HG03280 (cell line): ENCODE measurements at regions not wholly inside any gene's neighbourhood (a gene's known extent, or its start where the extent isn't known, plus 50 kb on each side); places are given as distances from the start of the nearest gene placed in this dataset.

Experiments
- ATAC-seq: cut with Tn5 transposase; IDR thresholded peaks from one replicate; pipeline ENCODE4 v1.9.1; 2021; ENCODE audit warnings: mild to moderate bottlenecking, moderate library complexity; ENCODE audit not compliant: unreplicated experiment

GRCh38 chr16:82361885-82362284 lies 191.9 kb upstream of the MPHOSPH6 start:
- no peak for ATAC-seq

DNA sequence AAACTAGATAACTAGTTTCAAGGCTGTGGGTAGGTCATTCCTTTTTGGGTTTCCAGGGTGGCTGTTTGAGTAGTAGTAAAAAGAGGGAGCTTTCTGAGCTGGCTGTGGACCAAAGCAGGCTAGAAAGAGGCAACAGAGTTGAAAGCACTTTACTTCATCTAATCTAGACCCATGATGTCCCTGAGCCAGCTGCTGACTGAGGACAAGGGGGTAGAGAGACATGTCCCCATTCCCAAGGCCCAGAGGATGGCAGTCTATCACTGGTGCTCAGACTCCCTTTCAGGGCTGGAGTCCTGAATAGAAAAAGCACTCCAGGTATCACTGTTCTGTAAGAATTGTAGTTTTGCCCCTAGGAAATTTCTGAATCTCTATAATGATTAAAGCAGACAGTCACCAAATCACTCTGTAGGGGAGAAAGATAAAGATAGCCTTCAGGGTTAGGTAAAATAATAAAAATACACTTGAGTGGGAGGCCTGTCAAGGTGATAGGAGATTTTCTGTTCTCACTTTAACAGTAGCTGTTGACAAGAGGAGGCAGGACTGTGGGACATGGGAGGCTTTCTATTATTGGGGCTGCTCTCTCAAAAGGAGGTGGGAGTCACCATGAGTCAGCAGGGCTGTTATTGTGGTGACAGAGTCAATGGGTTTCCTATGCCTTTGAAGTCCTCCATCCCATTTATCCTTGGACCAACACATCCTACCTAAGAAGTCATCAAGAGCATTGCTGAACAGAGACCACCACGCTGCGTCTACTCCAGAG lies 190.2 kb upstream of the MPHOSPH6 start:
- no peak for ATAC-seq

DNA sequence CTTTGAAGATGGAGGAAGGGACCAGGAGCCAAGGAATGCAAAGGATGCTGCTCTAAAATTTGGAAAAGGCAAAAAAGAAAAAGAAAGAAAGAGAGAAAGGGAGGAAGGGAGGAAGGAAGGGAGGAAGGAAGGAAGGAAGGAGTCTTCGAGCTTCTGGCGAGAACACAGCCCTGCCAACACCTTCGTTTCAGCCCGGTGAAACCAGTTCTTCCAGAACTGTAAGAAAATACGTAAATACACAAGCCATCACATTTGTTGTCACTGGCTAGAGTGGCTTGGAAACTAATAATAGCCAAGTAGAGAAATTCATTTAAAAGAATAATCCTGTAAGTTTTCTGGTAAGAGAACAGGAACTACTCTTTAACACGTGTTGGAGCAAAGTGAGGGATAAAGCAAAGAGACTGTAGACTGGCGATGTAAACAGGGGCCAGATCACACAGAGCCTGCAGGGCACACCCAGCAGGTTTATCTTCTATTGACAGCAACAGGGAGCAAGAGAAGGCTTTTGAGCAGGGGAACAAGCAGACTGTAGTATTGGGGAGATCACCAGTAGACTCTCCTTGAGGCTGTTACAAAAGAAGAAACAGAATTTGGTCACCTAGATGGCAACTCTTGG lies 188.7 kb upstream of the MPHOSPH6 start:
- no peak for ATAC-seq

DNA sequence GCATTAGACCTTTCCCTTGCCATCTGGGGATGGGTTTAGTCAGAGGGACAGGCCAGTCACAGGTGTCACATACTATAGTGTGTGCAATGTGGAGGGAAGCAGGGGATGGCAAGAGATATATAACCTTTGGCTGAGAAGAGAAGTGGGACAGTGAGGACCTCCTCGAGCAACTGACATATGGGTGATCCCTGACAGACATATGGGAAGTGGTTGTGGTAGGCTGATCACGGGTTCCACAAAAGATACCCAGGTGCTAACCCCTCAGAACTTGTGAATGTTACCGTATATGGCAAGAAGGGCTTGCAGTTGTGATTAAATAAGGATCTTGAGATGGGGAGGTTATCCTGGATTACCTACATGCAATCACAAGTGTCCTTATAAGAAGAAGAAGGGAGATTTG lies 188.1 kb upstream of the MPHOSPH6 start:
- ATAC-seq: no peak

DNA sequence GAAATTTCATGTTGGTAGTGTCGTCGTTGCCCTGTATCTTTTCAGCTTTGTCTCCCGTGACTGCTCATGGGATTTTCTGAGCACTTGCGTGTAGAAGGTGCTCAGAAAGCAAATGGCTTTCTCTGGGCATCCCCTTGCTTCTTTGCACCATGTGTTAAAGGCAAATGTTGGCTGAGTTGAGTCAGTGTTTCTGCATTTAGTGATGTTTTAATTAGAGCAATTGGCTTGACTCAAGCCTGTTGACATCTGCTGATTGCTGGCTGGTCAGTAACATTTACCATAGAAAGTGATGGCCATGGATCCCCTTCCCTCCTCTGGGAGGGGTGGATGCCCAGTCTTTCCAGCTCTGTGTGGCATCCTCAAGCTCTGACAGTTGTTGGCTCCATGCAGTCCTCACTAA lies 187.2 kb upstream of the MPHOSPH6 start:
- ATAC-seq: no peak

DNA sequence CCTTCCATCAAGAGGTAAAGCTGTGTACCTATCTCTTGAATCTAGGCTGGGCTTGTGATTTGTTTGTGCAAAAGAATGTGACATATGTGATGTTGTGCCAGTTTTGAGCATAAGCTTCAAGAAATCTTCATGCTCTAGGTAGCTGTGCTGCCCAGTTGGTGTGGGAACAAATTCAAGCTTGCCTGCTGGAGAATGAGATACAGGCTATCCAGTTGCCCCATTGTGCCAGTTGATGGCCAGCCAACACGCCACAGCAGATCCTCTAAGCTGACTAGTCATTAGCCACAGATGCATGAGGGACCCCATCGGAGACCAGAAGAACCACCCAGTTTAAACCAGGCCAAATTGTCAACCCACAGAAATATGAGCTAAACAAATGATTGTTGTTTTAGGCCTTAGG lies 180.5 kb upstream of the MPHOSPH6 start:
- ATAC-seq: no peak

GRCh38 chr16:82345318-82345717 lies 175.3 kb upstream of the MPHOSPH6 start:
- ATAC-seq: no peak

DNA sequence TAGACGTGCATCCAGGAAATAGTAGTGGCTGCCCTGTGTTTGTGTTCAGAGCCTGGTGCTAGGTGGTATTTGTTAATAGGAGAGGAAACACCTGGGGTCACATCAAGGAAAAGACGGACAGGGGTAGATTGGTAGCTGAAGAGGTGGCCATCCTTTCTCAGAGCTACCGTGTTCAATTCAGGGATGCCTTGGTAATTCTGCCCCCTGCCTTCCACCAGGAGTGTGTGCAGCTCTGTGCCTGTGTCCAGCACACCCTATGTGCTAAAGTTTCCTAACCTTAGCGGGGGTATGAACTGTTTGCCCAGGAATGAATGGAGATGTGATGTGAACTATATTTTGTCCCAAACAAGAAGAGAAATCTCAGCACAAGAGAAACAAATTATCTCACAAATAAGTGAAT lies 174.1 kb upstream of the MPHOSPH6 start:
- no peak for ATAC-seq

GRCh38 chr16:82341146-82341669 lies 171.2 kb upstream of the MPHOSPH6 start:
- ATAC-seq: no peak

DNA sequence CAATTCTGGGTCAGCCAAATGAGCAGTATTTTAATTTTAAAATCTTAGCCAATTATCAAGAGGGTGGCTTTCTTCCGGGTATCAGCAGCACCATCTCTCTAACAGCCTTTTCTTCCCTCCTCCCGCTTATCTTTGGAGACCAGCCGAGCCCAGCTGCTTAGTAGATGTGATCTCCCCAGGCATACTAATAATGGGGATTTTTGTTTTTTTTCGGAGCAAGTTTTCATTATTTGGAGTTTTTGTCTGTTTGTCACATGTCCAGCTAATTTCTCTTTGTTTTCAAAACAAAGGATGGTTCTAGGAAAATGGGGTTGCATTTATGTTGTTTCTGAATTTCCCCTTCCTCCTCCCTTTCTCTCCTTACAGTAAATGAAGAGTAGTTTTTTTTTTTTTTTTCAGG lies 170.5 kb upstream of the MPHOSPH6 start:
- no peak for ATAC-seq

GRCh38 chr16:82337355-82337754 lies 167.3 kb upstream of the MPHOSPH6 start:
- no peak for ATAC-seq

DNA sequence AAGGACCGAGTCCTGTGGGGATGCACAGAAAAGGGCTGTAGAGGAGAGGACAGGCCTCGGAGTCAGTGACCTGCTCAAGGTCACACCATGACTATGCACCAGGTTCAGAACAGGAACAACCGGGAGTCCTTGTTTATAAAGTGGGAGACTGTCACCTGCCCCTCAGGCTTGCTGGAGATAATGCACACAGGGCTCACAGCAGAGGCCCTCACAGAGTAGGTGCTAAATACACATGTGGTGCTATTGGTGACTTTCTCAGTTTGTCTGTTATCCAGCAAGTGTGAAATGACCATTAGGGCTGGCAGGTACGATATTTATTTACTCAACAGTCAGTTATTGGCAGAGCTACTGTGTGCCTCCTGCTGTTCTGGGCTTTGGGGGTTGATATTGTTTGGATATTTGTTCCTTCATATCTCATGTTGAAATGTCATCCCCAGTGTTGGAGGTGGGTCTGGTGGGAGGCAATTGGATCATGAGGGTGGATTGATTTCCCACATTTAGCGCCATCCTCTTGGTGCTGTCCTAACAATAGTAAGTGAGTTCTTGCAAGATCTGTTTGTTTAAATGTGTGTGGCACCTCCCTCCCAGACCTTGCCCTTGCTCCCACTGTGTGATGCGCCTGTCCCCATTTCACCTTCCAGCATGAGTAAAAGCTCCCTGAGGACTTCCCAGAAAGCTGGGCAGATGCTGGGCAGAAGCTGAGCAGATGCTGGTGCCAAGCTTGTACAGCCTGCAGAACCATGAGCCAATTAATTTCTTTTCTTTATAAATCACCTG lies 162.1 kb upstream of the MPHOSPH6 start:
- ATAC-seq: no peak

DNA sequence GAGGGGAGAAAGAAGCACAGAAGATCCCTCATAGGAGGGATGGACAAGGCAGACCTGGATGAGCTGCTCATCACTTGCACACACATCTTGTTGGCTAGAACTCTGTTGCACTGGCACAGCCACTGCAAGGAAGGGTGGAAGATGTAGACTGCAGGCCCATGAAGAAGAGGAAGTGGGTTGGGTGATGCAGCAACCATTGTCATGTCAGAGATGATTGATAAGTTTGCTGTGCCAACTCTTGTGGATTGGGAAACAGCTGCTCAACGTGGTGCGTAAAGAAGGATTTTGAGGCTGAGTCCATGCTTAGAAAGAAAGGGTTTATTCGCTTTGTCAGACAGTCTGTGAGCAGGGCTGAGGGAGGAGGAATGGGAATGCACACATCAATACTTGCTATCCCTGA lies 161.4 kb upstream of the MPHOSPH6 start:
- ATAC-seq: no peak

GRCh38 chr16:82329504-82330192 lies 159.6 kb upstream of the MPHOSPH6 start:
- ATAC-seq: no peak

GRCh38 chr16:82328881-82329469 lies 159.0 kb upstream of the MPHOSPH6 start:
- no peak for ATAC-seq

DNA sequence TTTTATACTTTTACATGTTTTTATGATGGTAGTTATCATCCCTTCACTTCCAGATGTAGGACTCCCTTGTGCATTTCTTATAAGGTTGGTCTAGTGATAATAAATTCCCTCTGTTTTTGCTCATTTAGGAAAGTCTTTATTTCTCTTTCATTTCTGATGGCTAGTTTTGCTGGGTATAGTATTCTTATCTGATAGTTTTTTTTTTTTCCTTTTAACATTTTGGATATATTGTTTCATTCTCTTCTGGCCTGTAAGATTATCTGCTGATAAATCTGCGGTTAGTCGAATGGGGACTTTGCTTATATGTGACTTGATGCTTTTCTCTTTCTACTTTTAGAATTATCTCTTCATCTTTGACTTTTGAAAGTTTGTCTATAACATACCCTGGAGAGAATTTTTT lies 153.1 kb upstream of the MPHOSPH6 start:
- no peak for ATAC-seq

GRCh38 chr16:82322177-82322576 lies 152.2 kb upstream of the MPHOSPH6 start:
- no peak for ATAC-seq

GRCh38 chr16:82319038-82319437 lies 149.0 kb upstream of the MPHOSPH6 start:
- ATAC-seq: no peak

GRCh38 chr16:82317411-82318167 lies 147.6 kb upstream of the MPHOSPH6 start:
- no peak for ATAC-seq

- ATAC-seq: no peak
These were observed 143.7 kb upstream of the MPHOSPH6 start for GRCh38 chr16:82313754-82314153.
